Smooth muscle cell (in vitro differentiated cells): ENCODE measurements at regions not wholly inside any gene's neighbourhood (a gene's known extent, or its start where the extent isn't known, plus 50 kb on each side); places are given as distances from the start of the nearest gene placed in this dataset.
"Not testable (repeated sequence)": the region's sequence is repeated elsewhere in the genome, so short reads cannot be mapped to it uniquely, and the experiment has no call there.

Experiments used
- DNase-seq: peaks from one replicate; lab custom pipeline; 2025; ENCODE audit not compliant: unreplicated experiment; lab: John Stamatoyannopoulos, UW
- H2AFZ ChIP-seq: fragments of 200-600 bp; sonication (generic); 2 replicates; pipeline ENCODE4 v1.6.0; 2016; ENCODE audit warnings: antibody characterized with exemption, low read depth, mild to moderate bottlenecking
- H3F3A ChIP-seq: fragments of 200-600 bp; sonication (generic); 2 replicates; pipeline ENCODE4 v1.6.0; 2017; ENCODE audit warnings: antibody characterized with exemption, low read depth
- H3K27ac ChIP-seq: fragments of 200-600 bp; sonication (generic); 2 replicates; pipeline ENCODE4 v1.5.1; 2016; ENCODE audit warnings: low read depth, mild to moderate bottlenecking
- H3K27me3 ChIP-seq: fragments of 200-600 bp; sonication (generic); 2 replicates; pipeline ENCODE4 v1.6.1; 2016; ENCODE audit warnings: low read depth, mild to moderate bottlenecking
- H3K36me3 ChIP-seq: fragments of 200-600 bp; sonication (generic); 2 replicates; pipeline ENCODE4 v1.5.1; 2016; ENCODE audit warnings: low read depth
- H3K4me1 ChIP-seq: fragments of 200-600 bp; sonication (generic); 2 replicates; pipeline ENCODE4 v1.5.1; 2016; ENCODE audit warnings: low read depth
- H3K4me2 ChIP-seq: fragments of 200-600 bp; sonication (generic); 2 replicates; pipeline ENCODE4 v1.6.0; 2016; ENCODE audit warnings: mild to moderate bottlenecking
- H3K4me3 ChIP-seq: fragments of 200-600 bp; sonication (generic); 2 replicates; pipeline ENCODE4 v1.5.1; 2016; ENCODE audit warnings: mild to moderate bottlenecking
- H3K79me2 ChIP-seq: fragments of 200-600 bp; sonication (generic); 2 replicates; pipeline ENCODE4 v1.6.0; 2016; ENCODE audit warnings: low read depth, mild to moderate bottlenecking
- H3K9ac ChIP-seq: fragments of 200-600 bp; sonication (generic); 2 replicates; pipeline ENCODE4 v1.6.0; 2016; ENCODE audit warnings: low read depth
- H3K9me3 ChIP-seq: fragments of 200-600 bp; sonication (generic); replicated peaks from 2 replicates; pipeline ENCODE4 v1.5.1; 2016; ENCODE audit warnings: low read depth
- H4K20me1 ChIP-seq: fragments of 200-600 bp; sonication (generic); 2 replicates; pipeline ENCODE4 v1.6.0; 2016; ENCODE audit warnings: low read depth
- CTCF ChIP-seq: fragments of 200-600 bp; sonication (generic); IDR thresholded peaks from 2 replicates; pipeline ENCODE4 v1.5.1; 2017; ENCODE audit warnings: borderline replicate concordance, mild to moderate bottlenecking, antibody characterized with exemption; ENCODE audit not compliant: insufficient read depth, poor library complexity, severe bottlenecking
- WGBS: methylation state at CpG from one replicate; pipeline ENCODE4 v1.1.7; 2016; ENCODE audit warnings: low lambda C conversion rate; 5-methylcytosine and 5-hydroxymethylcytosine counted together

- no peak for TF ChIP-seq CTCF
- Histone ChIP-seq H3K79me2 (peaks cover 10% of the 10 kb centered on the region), H3K4me1 (peaks cover 4% of the 10 kb centered on the region), H3K4me2 (no peak overlapping the region), H3K4me3 (no peak overlapping the region), H3F3A (no peaks in the 10 kb centered on the region), H4K20me1 (no peaks in the 10 kb centered on the region), H3K27me3 (no peaks in the 10 kb centered on the region), H2AFZ (no peak overlapping the region), H3K36me3 (no peaks in the 10 kb centered on the region), H3K9ac (no peak overlapping the region), H3K9me3 (no peaks in the 10 kb centered on the region), H3K27ac (no peak overlapping the region)
- 98% methylated on average over 5 of the region's 5 CpGs for WGBS
- no peak for DNase-seq
These were observed 113.5 kb downstream of the USP22 start for GRCh38 chr17:20929334-20929733.

DNA sequence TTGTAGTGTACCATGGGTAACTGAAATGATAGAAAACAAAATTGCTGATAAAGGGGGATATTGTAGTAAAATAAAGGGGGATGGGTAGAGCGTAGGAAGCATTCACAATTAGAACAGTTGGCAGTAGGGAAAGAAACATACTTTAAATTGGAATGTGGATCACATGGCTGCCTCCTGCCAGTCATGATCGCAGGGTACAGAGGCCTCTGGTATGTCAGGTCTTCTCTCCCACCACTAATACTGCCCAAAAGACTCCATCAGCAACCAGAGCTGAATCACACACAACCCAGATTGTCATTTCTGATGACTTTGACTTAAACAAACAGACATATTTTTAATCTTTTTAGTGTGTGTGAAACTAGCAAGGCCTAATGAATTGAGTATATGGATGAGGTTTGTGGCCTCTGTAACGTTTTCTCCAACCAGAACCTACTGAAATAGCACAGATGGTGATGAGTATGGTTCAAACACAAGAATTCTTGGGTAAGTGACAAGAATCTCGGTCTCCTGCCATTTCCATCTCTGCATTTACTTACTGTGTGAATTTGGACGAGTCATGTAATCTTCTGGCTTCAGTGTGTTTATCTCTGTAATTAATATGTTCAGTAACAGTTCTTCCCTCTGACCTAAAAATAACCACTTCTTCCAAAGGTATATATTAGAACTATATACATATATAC is 112.6 kb downstream of the USP22 start:
- Histone ChIP-seq H3F3A (peaks cover 5% of the 10 kb centered on the region), H2AFZ (no peak overlapping the region), H3K4me3 (no peak overlapping the region), H3K9ac (no peak overlapping the region), H3K79me2 (peaks cover 4% of the 10 kb centered on the region), H3K4me2 (no peak overlapping the region), H3K27me3 (no peaks in the 10 kb centered on the region), H3K4me1 (peaks cover 8% of the 10 kb centered on the region), H3K27ac (no peak overlapping the region), H4K20me1 (no peaks in the 10 kb centered on the region), H3K36me3 (no peaks in the 10 kb centered on the region), H3K9me3 (no peaks in the 10 kb centered on the region)
- 61% methylated on average over 5 of the region's 5 CpGs for WGBS
- no peak for TF ChIP-seq CTCF
- DNase-seq = no peak

DNA sequence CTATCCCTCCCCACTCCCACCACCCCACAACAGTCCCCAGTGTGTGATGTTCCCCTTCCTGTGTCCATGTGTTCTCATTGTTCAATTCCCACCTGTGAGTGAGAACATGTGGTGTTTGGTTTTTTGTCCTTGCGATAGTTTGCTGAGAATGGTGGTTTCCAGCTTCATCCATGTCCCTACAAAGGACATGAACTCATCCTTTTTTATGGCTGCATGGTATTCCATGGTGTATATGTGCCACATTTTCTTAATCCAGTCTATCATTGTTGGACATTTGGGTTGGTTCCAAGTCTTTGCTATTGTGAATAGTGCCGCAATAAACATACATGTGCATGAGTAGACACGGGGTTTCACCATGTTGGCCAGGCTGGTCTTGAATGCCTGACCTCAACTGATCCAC is 109.8 kb downstream of the USP22 start:
- not testable (repeated sequence) for H3K79me2 ChIP-seq, H3K36me3 ChIP-seq, H3K27ac ChIP-seq, H4K20me1 ChIP-seq, H3K4me3 ChIP-seq, H3K4me1 ChIP-seq, H2AFZ ChIP-seq, DNase-seq, H3K27me3 ChIP-seq, H3K9ac ChIP-seq, H3K4me2 ChIP-seq, H3K9me3 ChIP-seq
- H3F3A ChIP-seq = peaks cover 21% of the 10 kb centered on the region
- 100% methylated on average over 3 of the region's 3 CpGs for WGBS

DNA sequence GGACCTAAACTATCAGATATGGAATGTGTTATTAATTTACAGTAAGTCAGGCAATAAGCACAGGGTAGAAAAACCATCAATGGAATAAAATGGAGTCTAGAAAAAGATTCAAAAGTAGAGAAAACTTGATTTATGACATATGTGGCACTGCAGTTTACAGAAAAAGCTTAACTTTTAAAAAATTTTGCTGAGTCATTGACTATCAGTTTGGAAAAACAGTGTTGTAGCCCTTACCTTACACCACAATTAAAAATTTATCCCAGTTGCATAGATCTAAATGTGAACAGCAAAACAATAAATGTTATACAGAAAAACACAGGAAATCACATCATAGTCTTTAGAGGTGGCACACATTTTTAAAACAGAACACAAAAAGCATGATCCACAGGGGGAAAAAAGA is 108.5 kb downstream of the USP22 start:
- TF ChIP-seq CTCF = no peak
- Histone ChIP-seq H3K4me1 (peaks cover 9% of the 10 kb centered on the region), H3K27ac (peak overlapping the region; percentile 71), H3K9me3 (no peaks in the 10 kb centered on the region), H2AFZ (no peak overlapping the region), H3K9ac (no peak overlapping the region), H3F3A (peaks cover 21% of the 10 kb centered on the region), H4K20me1 (no peaks in the 10 kb centered on the region), H3K4me3 (no peak overlapping the region), H3K36me3 (no peaks in the 10 kb centered on the region), H3K4me2 (peak overlapping the region; percentile 49), H3K79me2 (no peaks in the 10 kb centered on the region), H3K27me3 (no peaks in the 10 kb centered on the region)
- DNase-seq = no peak
